GM18507 (cell line): ENCODE measurements at regions not wholly inside any gene's neighbourhood (a gene's known extent, or its start where the extent isn't known, plus 50 kb on each side); places are given as distances from the start of the nearest gene placed in this dataset.
"Not testable (repeated sequence)": the region's sequence is repeated elsewhere in the genome, so short reads cannot be mapped to it uniquely, and the experiment has no call there.

Experiments used
- DNase-seq: peaks from one replicate; pipeline ENCODE4 v3.0.0; 2011; ENCODE audit warnings: low read depth; ENCODE audit not compliant: insufficient read length; ENCODE audit errors: extremely low spot score
- FAIRE-seq: peaks from 2 replicates; lab custom pipeline; 2011; peaks lifted over from hg19 to GRCh38; lab: Jason Lieb, UNC

- no peak for FAIRE-seq
These were observed 382.9 kb downstream of the TMEM121 start for GRCh38 chr14:105909046-105909827.

GRCh38 chr14:105909828-105910120 is 383.4 kb downstream of the TMEM121 start:
- DNase-seq, FAIRE-seq: not testable (repeated sequence)

More at GRCh38 chr14:105909046-105909827, 382.9 kb downstream of the TMEM121 start:
- no peak for DNase-seq

DNA sequence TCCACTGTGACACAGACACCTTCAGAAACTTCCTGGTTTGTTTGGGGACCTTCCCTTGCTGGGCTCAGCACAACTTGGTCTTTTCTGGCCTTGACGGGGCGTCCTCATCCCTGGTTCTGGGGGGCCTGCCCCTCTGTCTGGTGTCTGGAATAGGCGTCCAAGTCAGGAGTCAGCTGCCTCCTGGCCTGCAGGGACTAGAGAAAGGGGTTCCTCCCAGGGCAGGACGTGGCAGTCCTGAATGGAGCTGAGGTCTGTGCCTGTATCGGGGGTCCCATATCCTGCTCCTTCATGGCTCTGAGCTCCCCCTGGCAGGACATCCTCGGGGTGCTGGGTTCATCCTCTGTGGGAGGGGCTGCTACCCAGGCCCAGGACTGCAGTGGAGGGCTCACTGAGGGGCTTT is 384.0 kb downstream of the TMEM121 start:
- FAIRE-seq (no peak), DNase-seq (no peak)

- DNase-seq (no peak), FAIRE-seq (no peak)
These were observed 384.8 kb downstream of the TMEM121 start for GRCh38 chr14:105911006-105911847.

GRCh38 chr14:105911848-105912292 is 385.5 kb downstream of the TMEM121 start:
- not testable (repeated sequence) for DNase-seq, FAIRE-seq

DNA sequence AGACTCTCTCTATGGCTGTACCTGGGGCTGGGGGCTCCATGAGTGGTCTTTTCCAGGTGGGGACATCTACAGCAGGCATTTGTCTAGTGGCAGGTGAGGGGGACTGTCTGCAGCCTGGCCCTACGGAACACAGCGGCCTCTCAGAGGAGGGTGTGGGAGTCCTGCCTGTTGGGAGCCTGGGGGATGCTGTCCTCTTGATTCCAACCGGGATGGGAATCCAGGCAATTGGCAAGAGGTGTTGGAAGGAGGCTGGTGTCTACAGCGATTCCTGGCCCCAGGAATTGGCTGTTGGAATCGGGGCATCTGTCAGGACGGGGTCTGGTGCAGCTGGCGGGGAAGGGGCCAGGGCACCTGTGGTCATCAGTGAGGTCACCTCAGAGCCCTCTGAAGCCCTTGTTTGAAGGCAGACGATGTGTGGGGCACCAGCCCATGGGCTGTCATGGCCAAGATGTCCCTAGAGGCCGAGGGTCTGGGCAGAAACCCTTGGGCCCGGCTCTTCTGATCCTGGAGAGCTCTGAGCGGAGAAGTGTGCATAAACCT is 386.3 kb downstream of the TMEM121 start:
- DNase-seq (no peak), FAIRE-seq (no peak)

- DNase-seq, result no peak
- no peak for FAIRE-seq
These were observed 386.8 kb downstream of the TMEM121 start for GRCh38 chr14:105913221-105913620.

DNA sequence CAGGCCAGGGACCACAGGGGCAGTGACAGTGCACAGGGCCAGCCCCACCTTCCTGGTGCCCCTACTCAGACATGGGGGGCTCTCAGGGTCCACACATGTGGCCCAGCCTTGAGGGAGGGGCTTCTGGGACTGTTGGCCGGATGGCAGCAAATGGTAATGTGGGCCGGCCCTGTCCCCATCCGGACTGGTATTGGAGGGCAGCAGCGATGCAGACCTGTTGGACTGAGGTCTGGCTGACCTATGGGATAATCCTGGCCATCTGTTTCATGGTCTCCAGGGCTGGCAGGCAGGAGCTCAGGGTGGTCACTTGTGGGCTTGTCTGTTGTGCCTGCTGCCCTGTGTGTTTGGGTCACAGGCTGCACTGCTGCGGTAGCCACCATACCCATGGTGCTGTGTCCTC is 387.5 kb downstream of the TMEM121 start:
- FAIRE-seq (no peak), DNase-seq (no peak)

DNA sequence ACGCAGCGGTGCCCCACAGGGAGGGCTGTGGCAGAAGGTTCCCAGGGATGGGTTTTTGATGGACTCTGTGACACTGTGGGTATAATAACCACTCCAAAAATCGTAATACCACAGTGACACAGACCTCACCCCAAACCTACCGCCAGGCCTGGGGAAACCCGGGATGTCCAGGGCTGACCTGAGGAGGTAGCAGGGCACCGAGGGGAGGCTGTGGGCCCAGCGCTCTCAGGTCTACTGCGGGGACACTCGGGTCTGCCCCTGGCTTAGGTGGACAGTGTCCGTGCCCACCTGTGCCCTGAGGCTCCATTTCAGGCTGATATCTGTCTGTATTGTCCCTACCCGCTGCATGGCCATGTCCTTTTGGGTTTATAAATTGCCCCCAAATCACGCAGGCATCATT is 387.9 kb downstream of the TMEM121 start:
- not testable (repeated sequence) for FAIRE-seq, DNase-seq

DNA sequence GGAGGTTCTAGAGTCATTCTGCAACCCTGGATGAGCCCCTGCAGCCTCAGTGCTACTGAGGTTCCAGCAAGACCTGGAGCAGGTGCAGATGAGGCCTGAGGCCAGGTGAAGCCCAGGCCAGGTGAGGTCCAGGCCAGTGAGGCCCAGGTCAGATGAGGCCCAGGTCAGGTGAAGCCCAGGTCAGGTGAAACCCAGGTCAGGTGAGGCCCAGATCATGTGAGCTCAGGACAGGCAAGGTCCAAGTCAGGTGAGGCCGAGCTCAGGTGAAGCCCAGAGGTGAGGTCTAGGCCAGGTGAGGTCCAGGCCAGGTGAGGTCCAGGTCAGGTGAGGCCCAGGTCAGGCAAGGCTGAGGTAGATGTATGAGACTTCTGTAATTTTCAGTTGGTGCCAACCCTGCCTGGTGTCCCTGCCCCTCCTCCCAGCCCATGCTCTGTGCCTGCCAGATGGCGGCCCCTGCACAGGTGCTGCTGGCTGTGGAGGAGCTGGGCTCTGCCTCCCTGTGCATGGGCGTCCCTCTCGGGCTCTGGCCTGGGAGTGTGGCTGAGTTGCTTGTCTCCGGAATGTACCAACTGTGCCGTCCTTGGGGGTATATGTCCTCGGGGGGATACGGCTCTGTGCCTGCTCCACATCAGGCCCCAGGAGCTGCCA is 388.5 kb downstream of the TMEM121 start:
- no peak for DNase-seq
- no peak for FAIRE-seq

- FAIRE-seq, DNase-seq: not testable (repeated sequence)
These were observed 389.2 kb downstream of the TMEM121 start for GRCh38 chr14:105915546-105915945.

DNA sequence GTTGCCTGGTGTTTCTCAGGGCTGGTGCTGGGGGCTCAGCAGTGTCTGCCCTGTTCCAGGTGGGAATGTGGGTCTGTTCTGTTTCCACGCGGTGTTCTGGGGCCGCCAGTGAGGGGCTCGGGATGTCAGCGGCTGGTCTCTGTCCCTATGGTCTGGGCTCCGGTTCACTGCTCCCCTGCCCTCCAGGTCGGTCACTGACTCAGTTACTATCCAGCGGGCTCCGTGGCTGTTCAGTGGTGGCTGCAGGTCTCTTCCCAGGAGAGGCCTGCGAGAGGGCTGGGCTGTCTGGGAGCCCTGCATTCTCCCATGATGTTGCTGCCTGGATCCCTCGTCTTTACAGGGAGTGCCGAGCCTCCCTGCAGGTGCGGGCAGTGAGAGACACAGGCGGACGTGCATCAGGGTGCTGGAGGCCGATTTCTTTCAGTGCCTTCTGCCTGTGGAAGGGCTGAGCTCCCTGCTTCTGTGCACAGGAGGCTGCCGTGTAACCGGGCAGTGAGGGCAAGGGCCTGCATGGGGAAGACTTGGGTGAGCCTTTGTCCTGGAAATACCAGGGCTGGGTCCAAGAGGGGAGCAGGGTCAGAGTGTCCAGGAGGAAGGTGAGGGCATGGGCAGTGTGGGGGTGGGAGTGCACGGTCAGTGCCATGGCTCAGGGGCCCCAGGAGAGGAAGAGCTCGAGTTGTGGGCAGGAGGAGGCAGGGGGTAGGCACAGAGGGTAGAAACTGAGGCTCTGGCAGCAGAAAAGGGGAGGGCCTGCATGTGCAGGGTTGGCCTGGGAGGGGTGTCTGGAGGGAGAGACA is 391.0 kb downstream of the TMEM121 start:
- not testable (repeated sequence) for FAIRE-seq, DNase-seq

- FAIRE-seq (no peak), DNase-seq (no peak)
These were observed 391.6 kb downstream of the TMEM121 start for GRCh38 chr14:105917933-105918436.

DNA sequence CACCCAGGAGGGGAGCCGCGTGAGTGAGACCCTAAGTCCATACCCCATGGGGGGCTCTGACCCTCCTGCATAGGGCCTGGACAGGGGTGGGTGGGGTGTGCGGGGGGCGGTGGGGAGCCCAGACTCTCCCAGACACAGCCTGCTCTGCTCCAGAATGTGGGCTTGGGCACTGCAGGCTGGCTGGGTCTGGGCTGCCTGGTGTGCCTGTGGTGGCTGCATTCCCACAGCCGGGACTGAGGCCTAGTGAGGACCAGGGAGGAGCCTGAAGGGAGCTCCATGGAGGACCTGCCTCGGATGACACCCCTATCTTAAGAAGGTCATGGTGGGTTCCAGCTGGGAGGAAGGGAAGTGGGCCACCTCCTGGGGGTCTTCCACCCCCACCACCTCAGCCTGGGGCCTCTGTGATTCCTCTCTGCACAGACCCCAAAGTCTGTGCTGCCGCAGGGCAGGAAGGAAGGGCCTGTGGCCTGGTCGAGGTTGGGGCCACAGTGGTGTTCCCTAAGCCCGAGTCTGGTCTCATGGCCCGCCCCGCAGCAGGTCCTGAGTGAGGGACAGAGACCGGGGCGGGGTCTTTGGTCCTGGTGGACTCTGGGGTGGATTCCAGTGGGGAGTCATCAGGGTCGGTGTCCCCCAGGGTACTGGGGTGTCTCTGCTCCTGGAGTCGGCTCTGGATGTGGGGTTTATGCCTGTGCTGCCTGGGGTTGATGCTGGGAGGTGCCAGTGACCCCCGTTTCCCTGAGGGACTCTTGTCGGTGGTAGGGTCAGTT is 392.3 kb downstream of the TMEM121 start:
- no peak for DNase-seq
- no peak for FAIRE-seq

DNA sequence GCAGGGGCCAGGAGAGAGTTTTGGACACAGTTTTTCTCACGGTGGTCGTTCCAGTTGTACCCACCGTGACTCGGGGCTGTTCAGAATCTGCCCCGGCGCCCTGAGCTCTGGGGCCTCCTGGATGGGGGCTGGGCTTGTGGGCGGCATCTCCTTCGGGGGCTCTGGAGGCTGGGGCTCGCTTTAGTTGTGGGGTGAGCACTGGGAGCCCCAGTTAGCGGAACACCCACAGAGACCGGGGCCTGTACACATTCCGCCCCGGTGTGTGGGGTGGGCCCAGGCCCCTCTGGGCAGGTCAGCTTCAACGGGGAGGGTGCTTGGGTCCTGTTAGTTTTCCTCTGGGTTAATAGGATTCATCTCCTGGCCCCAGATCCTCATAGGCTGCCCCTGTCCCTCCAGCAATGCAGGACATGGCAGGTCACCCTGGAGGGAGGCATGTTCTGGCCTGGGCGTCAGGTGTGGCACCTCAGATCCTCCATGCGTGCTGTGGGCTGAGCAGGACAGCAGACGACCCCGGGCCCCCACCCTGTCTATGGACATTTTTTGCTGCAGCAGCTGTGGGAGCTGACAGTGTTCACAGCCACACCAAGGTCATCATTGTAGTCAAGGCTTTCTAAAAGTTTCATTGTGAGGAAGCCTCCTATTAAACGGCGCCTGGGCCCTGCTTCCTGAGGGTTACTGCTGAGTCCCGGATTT is 393.2 kb downstream of the TMEM121 start:
- DNase-seq (no peak), FAIRE-seq (no peak)

DNA sequence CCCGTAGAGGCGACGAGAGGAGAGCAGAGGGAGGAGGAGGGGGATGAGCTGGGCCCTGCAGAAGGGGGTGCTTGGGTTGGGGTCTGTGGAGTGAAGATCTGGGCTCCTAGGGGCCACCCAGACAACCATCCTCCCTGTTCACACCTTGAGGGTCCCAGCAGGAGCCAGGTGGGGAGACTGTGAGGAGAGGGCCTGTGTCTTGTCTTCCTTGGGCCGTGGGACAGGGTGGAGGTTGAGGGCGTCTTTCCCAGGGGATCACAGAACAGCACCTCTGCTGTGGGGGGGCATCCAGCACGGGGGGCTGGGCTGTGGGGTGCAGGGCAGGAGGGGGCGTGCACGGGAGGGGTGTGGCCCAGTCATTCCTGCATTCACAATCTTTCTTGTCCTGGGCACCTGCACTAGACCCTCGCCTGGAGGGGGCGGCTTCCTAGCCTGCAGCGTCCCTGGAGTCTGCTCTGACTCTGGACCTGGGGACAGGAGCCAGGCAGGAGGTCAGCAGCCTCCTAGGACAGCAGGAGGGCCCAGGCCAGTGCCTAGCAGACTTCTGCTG is 393.8 kb downstream of the TMEM121 start:
- DNase-seq, FAIRE-seq: not testable (repeated sequence)
